Aorta (tissue), 5 donors: ENCODE measurements at regions not wholly inside any gene's neighbourhood (a gene's known extent, or its start where the extent isn't known, plus 50 kb on each side); places are given as distances from the start of the nearest gene placed in this dataset.

Experiments
- ATAC-seq: fragments of 200-7000 bp; cut with Tn5 transposase; one replicate; pipeline ENCODE4 v1.9.1; 2022; ENCODE audit warnings: moderate library complexity; ENCODE audit not compliant: low FRiP score
- DNase-seq, 2 donors: peaks; one replicate each; pipeline ENCODE4 v3.0.0-alpha.2; 2020
- H3K27ac ChIP-seq, 2 donors: one replicate each; pipeline ENCODE4 v1.5.1; 2013; ENCODE audit warnings: low read length in 2 of 2, mild to moderate bottlenecking in 2 of 2, moderate library complexity in 2 of 2, control low read depth in 1 of 2, inconsistent platforms in 1 of 2, low read depth in 1 of 2
- H3K27me3 ChIP-seq, 2 donors: one replicate each; pipeline ENCODE4 v1.6.1; 2013; ENCODE audit warnings: control low read depth in 1 of 2, low read length in 1 of 2, mild to moderate bottlenecking in 1 of 2, moderate library complexity in 1 of 2; ENCODE audit not compliant: insufficient read depth in 2 of 2, control insufficient read depth in 1 of 2
- H3K36me3 ChIP-seq, 2 donors: one replicate each; pipeline ENCODE4 v1.6.1; 2013; ENCODE audit warnings: control low read depth in 1 of 2, low read length in 1 of 2, mild to moderate bottlenecking in 1 of 2; ENCODE audit not compliant: insufficient read depth in 2 of 2, control insufficient read depth in 1 of 2
- H3K4me1 ChIP-seq, 2 donors: one replicate each; pipeline ENCODE4 v1.6.1; 2013; ENCODE audit warnings: low read length in 2 of 2, control low read depth in 1 of 2, mild to moderate bottlenecking in 1 of 2, moderate library complexity in 1 of 2; ENCODE audit not compliant: insufficient read depth in 2 of 2, control insufficient read depth in 1 of 2
- H3K4me3 ChIP-seq, 2 donors: one replicate each; pipeline ENCODE4 v1.5.1; 2013; ENCODE audit warnings: low read length in 2 of 2, control low read depth in 1 of 2, mild to moderate bottlenecking in 1 of 2
- H3K9me3 ChIP-seq: one replicate; pipeline ENCODE4 v1.6.1; 2013; ENCODE audit warnings: mild to moderate bottlenecking, low read length; ENCODE audit not compliant: control insufficient read depth
- WGBS, 2 donors: extraction: QIAGEN DNeasy Blood & Tissue Kit; methylation state at CpG; one replicate each; pipeline ENCODE4 v1.1.7; 2013; 5-methylcytosine and 5-hydroxymethylcytosine counted together
- intact Hi-C, 2 donors: fragments of 100-400 bp; cut with DNase I; formaldehyde crosslinking; loops; one replicate each; pipeline versions ENCODE4 v1.14.2 to v1.15.0; 2022
- donor health status: healthy with polysubstance abuse.
- donor health status: Bipolar disorder and iron deficiency.
- donor health status: DM: no; HTN: no; CAD: no.
- donor health status: DM: no; HTN: no; CAD: no.
- donor health status: DM: yes; HTN: yes; CAD: no.

GRCh38 chr16:79895917-79896203 is 295.3 kb upstream of the MAF start:
- H3K4me1 ChIP-seq = no peaks in the 10 kb centered on the region
- H3K4me3 ChIP-seq = no peak overlapping the region
- H3K9me3 ChIP-seq = no peaks in the 10 kb centered on the region
- 91 to 92% methylated on average over 6 of the region's 6 CpGs for WGBS, 2 donors
- ATAC-seq (no peak), DNase-seq (no peak)
- H3K36me3 ChIP-seq = no peaks in the 10 kb centered on the region
- no peak overlapping the region for H3K27ac ChIP-seq
- no peaks in the 10 kb centered on the region for H3K27me3 ChIP-seq
- intact Hi-C loops = no loop called here

DNA sequence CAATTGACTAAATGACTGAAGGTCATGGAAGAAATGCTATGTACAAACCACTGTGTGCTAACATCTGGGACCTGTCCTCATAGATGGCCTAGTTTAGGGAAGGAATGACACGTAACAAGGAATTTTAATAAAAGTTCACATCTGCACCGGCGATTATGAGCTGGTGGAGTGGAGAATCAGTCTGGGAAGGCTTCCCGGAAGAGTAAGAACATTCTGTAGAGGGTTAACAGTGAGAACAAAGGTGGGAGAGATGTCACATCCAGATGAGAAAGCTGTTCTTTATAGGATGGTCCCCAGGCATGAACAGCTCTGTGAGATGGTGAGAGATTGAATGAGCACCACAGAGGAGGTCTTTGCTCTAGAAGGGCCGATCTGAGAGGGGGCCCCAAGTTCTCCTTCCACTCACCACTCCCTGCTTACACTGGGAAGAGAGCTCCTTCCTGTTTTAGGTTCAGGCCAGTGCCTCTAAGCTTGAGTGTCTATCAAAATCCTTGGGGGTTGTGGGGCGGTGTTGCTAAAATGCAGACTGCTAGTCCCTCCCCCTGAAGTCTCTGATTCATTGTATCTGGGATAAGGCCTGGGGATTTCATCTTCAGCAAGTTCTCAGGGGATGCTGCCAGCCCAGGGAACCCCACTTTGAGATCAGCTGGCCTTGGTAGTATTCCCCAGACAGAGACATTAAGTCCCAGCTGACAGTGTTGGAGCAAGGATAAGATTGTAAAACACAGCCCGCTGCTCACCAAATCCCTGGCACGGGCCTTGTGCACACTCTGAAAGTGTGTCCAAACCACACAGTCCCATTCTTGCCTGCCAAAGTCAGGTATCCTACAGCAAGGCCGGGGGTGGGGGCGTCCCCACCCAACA is 294.7 kb upstream of the MAF start:
- ATAC-seq (no peak), DNase-seq (no peak)
- no peak overlapping the region for H3K27ac ChIP-seq
- H3K27me3 ChIP-seq = no peaks in the 10 kb centered on the region
- H3K4me1 ChIP-seq = no peaks in the 10 kb centered on the region
- no peaks in the 10 kb centered on the region for H3K9me3 ChIP-seq
- 83 to 89% methylated on average over 10 of the region's 10 CpGs for WGBS, 2 donors
- H3K4me3 ChIP-seq = no peak overlapping the region
- intact Hi-C loops = no loop called here
- H3K36me3 ChIP-seq = no peaks in the 10 kb centered on the region

DNA sequence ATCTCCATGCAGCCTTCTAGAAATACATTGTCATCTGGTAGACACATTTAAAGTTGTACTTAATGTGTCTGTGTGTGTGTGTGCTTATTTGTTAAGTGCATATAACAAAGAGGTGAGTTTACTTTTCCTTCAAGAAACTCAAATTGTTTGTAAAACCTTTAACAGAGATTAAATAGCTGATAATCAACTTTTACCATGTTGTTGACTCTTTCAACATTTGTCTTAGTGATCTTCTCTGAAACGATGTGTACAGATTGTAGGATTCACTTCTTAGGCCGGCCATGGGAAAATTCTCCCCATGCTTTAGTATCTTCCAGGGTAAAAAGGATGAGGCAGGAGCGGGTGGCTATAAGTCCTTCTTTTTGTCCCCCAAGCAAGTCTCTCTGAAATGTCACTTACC is 292.9 kb upstream of the MAF start:
- no peak overlapping the region for H3K27ac ChIP-seq
- H3K4me3 ChIP-seq = no peak overlapping the region
- DNase-seq = no peak
- no peaks in the 10 kb centered on the region for H3K36me3 ChIP-seq
- no peak for ATAC-seq
- intact Hi-C loops = no loop called here
- H3K9me3 ChIP-seq = peaks cover 3% of the 10 kb centered on the region
- peaks cover 0 to 3% of the 10 kb centered on the region in 2 donors for H3K27me3 ChIP-seq
- no peaks in the 10 kb centered on the region for H3K4me1 ChIP-seq
- 93 to 97% methylated on average over 3 of the region's 3 CpGs for WGBS, 2 donors

DNA sequence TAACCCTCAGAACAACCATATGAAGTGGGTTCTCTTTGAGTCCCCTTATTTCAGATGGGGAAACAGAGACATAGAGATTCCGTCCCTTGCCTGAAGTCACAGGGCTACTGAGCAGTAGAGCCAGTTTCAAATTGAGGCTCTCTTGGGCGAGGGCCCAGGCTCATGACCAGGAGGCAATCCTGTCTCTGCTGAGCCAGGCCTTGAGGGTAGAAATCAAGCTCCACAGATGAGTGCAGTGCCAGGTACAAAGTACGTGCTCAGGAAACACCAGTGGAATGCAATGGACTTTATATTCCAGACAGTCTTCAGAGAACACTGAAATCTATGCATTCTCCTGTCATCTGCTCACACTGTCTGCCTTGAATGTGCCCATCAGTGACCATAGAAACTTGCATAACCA is 291.7 kb upstream of the MAF start:
- WGBS, 2 donors = 93% methylated on average over 3 of the region's 3 CpGs
- intact Hi-C loops = no loop called here
- Histone ChIP-seq H3K4me3 (no peak overlapping the region), H3K9me3 (peaks cover 3% of the 10 kb centered on the region), H3K36me3 (no peaks in the 10 kb centered on the region), H3K27me3 (peaks cover 0 to 3% of the 10 kb centered on the region in 2 donors), H3K4me1 (no peaks in the 10 kb centered on the region), H3K27ac (no peak overlapping the region)
- DNase-seq (no peak), ATAC-seq (no peak)

DNA sequence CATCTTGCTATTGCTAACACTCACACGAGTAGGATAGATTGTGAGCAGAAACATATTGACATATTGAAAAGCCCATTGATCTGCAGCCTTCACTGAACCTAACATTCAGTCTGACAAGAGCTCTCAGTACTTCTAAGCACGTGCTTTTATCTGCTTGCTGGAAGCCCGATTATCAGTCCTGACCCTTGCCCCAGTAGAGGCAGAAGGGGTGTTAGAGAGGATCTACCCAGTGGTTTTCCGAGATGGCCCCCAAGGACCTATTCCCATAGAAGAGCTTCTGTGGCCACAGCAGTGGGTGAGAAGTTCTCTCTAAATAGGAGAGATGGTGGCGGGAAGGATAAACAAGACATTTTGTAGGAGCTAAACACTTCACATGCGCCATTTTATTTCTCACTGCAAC is 290.9 kb upstream of the MAF start:
- ATAC-seq = no peak
- peaks cover 0 to 3% of the 10 kb centered on the region in 2 donors for H3K27me3 ChIP-seq
- H3K27ac ChIP-seq = no peak overlapping the region
- H3K4me3 ChIP-seq = no peak overlapping the region
- 92 to 95% methylated on average over 6 of the region's 6 CpGs for WGBS, 2 donors
- no peaks in the 10 kb centered on the region for H3K36me3 ChIP-seq
- H3K9me3 ChIP-seq = peaks cover 3% of the 10 kb centered on the region
- intact Hi-C loops = no loop called here
- H3K4me1 ChIP-seq = no peaks in the 10 kb centered on the region
- DNase-seq = no peak

DNA sequence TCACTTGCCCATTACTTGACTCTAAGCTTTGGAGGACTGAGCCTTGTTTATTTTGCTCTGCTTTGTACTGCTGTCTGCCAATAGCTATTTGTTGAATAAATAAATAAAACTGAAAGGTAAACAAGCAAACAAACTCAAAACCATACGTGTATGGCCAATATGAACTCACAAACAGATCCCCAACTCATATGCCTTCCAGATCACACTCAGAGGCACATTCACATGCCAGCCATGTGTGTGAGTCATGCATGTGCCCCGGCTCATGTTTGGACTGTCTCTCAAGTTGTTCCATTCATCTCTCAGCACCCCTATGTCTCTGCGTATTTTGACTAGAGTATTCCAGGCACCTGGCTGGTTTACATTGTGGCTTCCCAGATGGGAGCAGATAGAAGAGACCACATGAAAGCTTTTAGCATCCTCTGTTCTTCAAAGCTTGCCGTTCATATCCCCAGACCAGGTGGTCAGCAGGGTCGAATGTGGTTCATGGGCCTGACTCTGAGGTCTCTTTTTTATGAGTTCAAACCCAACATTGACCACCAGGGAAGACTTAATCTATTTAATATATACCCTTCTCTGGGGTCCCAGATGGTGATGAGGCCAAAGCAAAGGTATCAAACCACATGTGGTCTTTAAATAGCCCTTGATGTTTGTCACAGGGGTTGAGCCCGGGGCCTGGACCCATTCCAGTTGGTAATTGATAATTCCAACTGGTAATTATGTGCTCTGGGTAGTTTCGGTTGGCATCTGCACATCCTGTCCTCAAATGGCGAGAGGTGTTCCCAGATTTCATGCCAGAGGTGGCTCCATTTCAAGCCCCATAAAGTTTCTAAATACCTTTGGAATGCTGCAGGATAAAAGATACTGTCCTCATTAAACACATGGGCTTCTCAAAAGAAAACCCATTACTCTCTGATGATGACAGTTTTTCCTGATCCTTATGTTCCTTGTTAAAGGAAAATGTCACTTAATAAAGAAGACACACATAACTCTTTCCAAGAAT is 287.3 kb upstream of the MAF start:
- H3K27ac ChIP-seq = no peak overlapping the region
- intact Hi-C loops = no loop called here
- 76 to 81% methylated on average over 8 of the region's 8 CpGs for WGBS, 2 donors

GRCh38 chr16:79885320-79885719 is 284.8 kb upstream of the MAF start:
- DNase-seq (no peak), ATAC-seq (no peak)
- no peak overlapping the region for H3K4me3 ChIP-seq
- H3K9me3 ChIP-seq = peaks cover 3% of the 10 kb centered on the region
- no peak overlapping the region for H3K27ac ChIP-seq
- WGBS, 2 donors = 89 to 91% methylated on average over 7 of the region's 7 CpGs
- intact Hi-C loops = no loop called here
- H3K4me1 ChIP-seq = no peaks in the 10 kb centered on the region
- H3K27me3 ChIP-seq = peaks cover 0 to 3% of the 10 kb centered on the region in 2 donors
- no peaks in the 10 kb centered on the region for H3K36me3 ChIP-seq

More for the DNA sequence above, 287.3 kb upstream of the MAF start:
- DNase-seq (no peak), ATAC-seq (no peak)
- no peaks in the 10 kb centered on the region for H3K36me3 ChIP-seq
- H3K9me3 ChIP-seq = peaks cover 3% of the 10 kb centered on the region
- no peak overlapping the region for H3K4me3 ChIP-seq
- H3K4me1 ChIP-seq = no peaks in the 10 kb centered on the region
- peaks cover 0 to 3% of the 10 kb centered on the region in 2 donors for H3K27me3 ChIP-seq

- ATAC-seq (no peak), DNase-seq (no peak)
- WGBS, 2 donors = 76 to 78% methylated on average over 4 of the region's 4 CpGs
- Histone ChIP-seq H3K36me3 (no peaks in the 10 kb centered on the region), H3K9me3 (no peaks in the 10 kb centered on the region), H3K27me3 (no peaks in the 10 kb centered on the region), H3K4me3 (no peak overlapping the region), H3K27ac (no peak overlapping the region), H3K4me1 (no peaks in the 10 kb centered on the region)
- intact Hi-C loops = no loop called here
These were observed 283.0 kb upstream of the MAF start for GRCh38 chr16:79883494-79883893.
